HCT116 (cell line): ENCODE measurements at regions not wholly inside any gene's neighbourhood (a gene's known extent, or its start where the extent isn't known, plus 50 kb on each side); places are given as distances from the start of the nearest gene placed in this dataset.

ENCODE experiments used
- CEBPB ChIP-seq: IDR thresholded peaks from 2 replicates; pipeline ENCODE4 v1.6.1; 2012; ENCODE audit warnings: low read depth
- EGR1 ChIP-seq: IDR thresholded peaks from 2 replicates; pipeline ENCODE4 v1.6.1; 2012; ENCODE audit warnings: low read depth
- ELF1 ChIP-seq: IDR thresholded peaks from 2 replicates; pipeline ENCODE4 v1.6.1; 2012; ENCODE audit warnings: low read depth, borderline replicate concordance
- POLR2A ChIP-seq: IDR thresholded peaks from 2 replicates; pipeline ENCODE4 v1.7.0; 2011; ENCODE audit warnings: borderline replicate concordance; ENCODE audit not compliant: insufficient read depth, insufficient read length; ENCODE audit errors: extremely low read depth
- SIN3A ChIP-seq: IDR thresholded peaks from 2 replicates; pipeline ENCODE4 v1.6.1; 2012; ENCODE audit warnings: low read depth
- ZFX ChIP-seq: fragments of 450-650 bp; IDR thresholded peaks from 2 replicates; pipeline ENCODE4 v1.6.1; 2017
- TF ChIP-seq, protein P1 (sequence below), 3 experiments: fragments of 200-600 bp in 1 of 3; sonication (generic) in 1 of 3; IDR thresholded peaks in 2 of 3; conservative IDR thresholded peaks in 1 of 3; 2 replicates each; pipeline ENCODE4 v1.5.1; 2012 to 2017; ENCODE audit warnings: low read depth in 2 of 3, low read length in 2 of 3, antibody characterized with exemption in 1 of 3, borderline replicate concordance in 1 of 3, control low read depth in 1 of 3, mild to moderate bottlenecking in 1 of 3, mixed read lengths in 1 of 3, mixed run types in 1 of 3, moderate library complexity in 1 of 3; ENCODE audit not compliant: insufficient read depth in 1 of 3
- TF ChIP-seq, protein P2 (sequence below): IDR thresholded peaks from 2 replicates; pipeline ENCODE4 v1.6.1; 2012

DNA sequence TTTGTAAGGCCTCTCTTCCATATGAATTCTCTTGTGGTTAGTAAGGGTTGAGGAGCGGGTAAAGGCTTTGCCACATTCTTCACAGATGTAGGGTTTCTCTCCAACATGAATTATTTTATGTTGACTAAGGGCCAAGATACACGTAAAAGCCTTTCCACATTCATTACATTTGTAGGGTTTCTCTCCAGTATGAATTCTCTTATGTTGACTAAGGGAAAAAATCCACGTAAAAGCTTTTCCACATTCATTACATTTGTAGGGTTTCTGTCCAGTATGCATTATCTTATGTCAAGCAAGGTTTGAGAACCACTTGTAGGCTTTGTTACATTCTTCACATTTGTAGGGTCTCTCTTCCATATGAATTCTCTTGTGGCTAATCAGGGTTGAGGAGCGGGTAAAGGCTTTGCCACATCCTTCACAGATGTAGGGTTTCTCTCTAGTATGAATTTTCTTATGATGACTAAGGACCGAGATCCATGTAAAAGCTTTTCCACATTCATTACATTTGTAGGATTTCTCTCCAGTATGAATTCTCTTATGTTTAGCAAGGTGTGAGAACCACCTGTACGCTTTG lies 493.0 kb downstream of the ZNF479 start:
- TF ChIP-seq ZFX (no peak), POLR2A (no peak), ELF1 (no peak), EGR1 (no peak), SIN3A (no peak), CEBPB (no peak)
- TF ChIP-seq, protein P1, sequence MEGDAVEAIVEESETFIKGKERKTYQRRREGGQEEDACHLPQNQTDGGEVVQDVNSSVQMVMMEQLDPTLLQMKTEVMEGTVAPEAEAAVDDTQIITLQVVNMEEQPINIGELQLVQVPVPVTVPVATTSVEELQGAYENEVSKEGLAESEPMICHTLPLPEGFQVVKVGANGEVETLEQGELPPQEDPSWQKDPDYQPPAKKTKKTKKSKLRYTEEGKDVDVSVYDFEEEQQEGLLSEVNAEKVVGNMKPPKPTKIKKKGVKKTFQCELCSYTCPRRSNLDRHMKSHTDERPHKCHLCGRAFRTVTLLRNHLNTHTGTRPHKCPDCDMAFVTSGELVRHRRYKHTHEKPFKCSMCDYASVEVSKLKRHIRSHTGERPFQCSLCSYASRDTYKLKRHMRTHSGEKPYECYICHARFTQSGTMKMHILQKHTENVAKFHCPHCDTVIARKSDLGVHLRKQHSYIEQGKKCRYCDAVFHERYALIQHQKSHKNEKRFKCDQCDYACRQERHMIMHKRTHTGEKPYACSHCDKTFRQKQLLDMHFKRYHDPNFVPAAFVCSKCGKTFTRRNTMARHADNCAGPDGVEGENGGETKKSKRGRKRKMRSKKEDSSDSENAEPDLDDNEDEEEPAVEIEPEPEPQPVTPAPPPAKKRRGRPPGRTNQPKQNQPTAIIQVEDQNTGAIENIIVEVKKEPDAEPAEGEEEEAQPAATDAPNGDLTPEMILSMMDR (IDR thresholded peaks at IDR 0.05 in 2 of 3, conservative IDR thresholded peaks at IDR 0.05 in 1 of 3; ENCODE audit: borderline replicate concordance in 1 of 3, insufficient read depth in 1 of 3, low read depth in 2 of 3, low read length in 2 of 3) = no peak
- TF ChIP-seq, protein P2, sequence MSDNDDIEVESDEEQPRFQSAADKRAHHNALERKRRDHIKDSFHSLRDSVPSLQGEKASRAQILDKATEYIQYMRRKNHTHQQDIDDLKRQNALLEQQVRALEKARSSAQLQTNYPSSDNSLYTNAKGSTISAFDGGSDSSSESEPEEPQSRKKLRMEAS = no peak
